ENCODE measurements at regions not wholly inside any gene's neighbourhood (a gene's known extent, or its start where the extent isn't known, plus 50 kb on each side); places are given as distances from the start of the nearest gene placed in this dataset.

DNA sequence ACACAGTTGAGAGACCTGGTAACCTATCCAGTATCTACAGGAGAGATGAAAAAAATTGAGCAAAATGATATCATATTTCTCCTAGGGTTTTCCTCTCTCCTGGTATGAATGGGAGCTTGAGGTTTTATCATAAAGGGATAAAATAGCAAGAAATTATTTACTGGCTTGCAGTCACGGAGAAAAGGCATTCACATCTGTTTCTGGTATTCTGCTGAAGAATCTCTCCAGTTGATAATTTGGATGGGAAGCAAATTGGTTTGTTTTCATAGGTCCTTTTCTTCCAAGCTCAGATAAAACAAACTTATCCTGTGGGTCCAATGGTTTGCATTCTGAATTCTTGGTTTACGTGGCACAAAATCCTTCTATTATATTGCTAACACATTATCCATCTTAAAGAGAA lies 83.1 kb upstream of the GYPA start:
- TF ChIP-seq POLR2AphosphoS5 (IDR thresholded peaks at IDR 0.05; ENCODE audit: borderline replicate concordance, low read depth, low read length), result no peak
- no peak for TF ChIP-seq EZH2 (IDR thresholded peaks at IDR 0.05)
- TF ChIP-seq FOXP2 (optimal IDR thresholded peaks at IDR 0.05; ENCODE audit: control extremely low read depth, extremely low read length, insufficient read depth), result no peak
